NCI-H1436 treated with DMSO at 0.1 percent for 48 hours (cell line): ENCODE measurements at regions not wholly inside any gene's neighbourhood (a gene's known extent, or its start where the extent isn't known, plus 50 kb on each side); places are given as distances from the start of the nearest gene placed in this dataset.

ENCODE experiments used
- DNase-seq: peaks from one replicate; lab custom pipeline; 2025; lab: John Stamatoyannopoulos, UW

- DNase-seq: no peak
Observed at GRCh38 chr12:98402091-98402490, 113.3 kb upstream of the TMPO start.

DNA sequence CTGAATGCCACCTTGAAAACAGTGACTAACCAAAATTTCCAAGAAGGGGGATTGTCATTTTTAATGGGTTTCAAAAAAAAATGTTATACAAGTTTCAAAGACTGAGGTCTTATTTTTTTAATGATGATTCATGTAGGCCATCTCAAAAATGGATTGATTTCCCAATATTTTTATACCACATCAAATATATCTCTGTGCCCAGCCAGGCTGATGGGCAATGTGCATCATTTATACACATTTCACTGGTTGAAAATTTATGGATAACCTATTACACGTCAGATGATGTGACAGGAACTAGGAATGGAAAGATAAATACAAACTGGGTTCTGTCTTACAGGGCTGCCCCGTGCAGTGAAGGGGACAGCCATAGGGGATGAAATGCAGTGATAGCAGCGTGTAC is 112.7 kb upstream of the TMPO start:
- DNase-seq: no peak

DNA sequence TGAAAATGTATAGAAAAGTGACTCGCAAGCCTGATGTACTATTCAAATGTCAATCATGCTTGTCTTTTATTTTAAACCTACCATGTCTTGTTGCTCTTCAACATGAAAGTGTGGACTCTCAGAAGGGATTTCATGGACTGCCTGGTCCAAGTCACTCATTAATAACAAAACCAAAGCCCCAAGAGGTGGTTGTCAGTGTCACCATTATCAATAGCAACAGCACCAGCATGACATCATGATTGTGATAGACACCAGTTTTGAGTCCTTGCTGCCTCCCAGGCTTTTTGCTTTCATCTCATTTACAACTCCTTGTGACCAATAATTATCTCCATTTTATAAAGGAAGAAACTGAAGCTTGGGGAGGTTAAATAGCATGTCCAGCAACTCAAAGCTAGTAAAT is 112.0 kb upstream of the TMPO start:
- DNase-seq: no peak

GRCh38 chr12:98403936-98404335 is 111.5 kb upstream of the TMPO start:
- no peak for DNase-seq

DNA sequence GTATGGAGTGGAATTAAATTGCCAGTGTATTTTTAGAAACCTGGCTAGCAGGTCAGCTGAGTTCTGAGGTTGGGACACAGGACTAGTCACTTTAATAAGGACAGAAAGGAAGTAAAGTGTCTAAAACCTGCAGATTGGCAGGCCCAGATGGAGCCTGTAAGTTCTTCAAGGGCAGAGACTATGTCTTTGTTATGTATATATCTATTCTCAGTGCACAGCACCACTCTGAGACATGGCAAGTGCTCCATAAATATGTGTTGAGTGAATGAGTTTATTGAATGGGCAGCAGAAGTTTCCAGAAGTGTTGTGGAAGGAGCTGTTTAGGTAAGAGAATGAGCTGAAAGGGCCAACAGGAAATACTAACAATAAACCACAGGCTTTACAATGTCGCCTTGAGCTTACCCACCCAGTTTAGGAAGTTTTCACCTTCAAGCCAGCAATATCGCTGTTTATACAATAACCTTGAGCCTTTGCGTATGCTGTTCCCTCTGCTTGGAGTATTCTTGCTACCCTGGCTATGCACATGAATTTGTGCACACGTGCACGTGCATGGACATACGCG is 109.5 kb upstream of the TMPO start:
- no peak for DNase-seq

DNA sequence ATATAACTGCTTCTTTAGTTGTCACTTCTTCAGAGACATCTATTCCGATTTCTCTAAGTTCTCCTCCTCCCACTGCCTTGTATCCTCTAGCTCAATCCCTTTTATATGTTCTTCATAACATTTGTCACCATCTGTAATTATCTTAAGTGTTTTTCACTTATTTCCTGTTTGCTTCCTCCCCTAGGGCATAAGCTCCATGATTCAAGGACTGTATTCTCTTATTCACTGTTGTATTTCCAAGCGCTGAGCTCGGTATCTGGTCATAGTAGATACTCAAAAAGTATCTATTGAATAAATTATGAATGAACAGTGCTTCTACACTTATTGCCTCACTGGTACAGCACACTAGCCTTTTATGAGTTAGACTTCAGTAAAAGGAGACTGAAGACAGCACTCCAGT is 109.0 kb upstream of the TMPO start:
- no peak for DNase-seq

DNA sequence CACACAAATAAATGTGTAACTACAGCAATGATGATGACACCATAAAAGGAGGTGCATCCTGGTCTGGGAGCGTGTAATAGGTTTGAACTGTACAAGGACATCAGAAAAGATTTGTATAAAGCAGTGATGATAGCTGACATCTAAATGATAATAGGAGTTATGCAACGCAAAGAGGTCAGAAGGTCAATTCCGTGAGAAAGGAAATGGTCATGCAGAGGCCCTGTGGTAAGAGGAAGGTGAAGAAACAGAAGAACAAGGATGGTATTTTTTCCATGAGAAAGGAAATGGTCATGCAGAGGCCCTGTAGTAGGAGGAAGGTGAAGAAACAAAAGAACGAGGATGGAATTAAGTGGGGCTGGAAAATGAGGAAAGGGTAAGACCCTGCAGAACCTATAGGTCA is 106.7 kb upstream of the TMPO start:
- DNase-seq: no peak

GRCh38 chr12:98409548-98409947 is 105.8 kb upstream of the TMPO start:
- DNase-seq: no peak

GRCh38 chr12:98410356-98410755 is 105.0 kb upstream of the TMPO start:
- no peak for DNase-seq

GRCh38 chr12:98416845-98417244 is 98.5 kb upstream of the TMPO start:
- no peak for DNase-seq

DNA sequence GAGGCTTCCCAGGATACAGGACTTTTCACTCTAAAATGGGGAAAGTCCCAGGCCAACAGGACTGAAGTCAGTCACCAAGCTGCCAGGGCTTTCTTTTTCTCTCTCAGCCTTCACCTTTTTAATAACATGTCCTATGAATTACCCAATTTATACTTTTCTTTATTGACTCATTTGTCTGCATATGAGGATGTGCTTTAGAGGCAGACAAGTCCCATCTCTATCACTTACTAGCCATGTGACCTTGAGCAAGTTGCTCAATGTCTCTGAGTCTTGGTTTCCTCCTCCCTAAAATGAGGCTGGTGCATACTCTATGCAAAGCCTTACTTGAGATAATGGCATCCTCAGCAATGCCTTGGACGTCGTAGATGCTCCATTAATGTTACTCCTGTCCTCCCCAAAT is 98.1 kb upstream of the TMPO start:
- no peak for DNase-seq

DNA sequence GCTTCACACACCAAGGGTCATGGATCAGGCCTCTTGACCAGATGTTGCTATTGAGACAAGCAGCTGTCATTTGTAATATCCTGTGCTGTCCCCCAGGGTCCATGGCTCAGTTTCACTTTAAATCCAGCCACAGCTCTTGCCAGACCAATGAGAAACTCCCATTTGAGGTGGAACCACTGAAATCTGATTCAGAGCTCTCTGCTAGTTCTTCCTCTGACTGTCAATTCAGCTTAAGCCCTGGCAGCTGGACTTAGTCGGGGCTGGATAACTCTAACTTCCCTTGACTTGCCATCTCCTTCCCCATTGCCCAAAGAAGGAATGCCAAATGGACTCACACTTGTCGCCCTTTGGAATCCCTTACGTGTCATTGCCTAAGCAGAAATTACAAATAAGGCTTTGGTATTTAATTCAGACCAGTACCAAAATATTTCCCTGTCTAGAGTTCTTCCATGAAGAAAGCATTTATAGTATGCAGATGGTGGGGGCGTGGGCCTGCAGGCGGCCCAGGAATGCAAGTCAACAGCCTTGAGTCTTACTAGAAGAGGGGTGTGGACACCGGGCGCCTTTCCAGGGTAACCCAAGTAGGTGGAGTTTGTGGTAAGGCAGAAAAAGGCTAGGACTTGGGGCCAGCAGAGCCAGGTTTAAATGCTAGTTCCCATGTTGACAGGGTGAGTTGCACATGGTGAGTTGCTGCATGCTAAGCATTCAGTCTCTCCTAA is 96.9 kb upstream of the TMPO start:
- no peak for DNase-seq

DNA sequence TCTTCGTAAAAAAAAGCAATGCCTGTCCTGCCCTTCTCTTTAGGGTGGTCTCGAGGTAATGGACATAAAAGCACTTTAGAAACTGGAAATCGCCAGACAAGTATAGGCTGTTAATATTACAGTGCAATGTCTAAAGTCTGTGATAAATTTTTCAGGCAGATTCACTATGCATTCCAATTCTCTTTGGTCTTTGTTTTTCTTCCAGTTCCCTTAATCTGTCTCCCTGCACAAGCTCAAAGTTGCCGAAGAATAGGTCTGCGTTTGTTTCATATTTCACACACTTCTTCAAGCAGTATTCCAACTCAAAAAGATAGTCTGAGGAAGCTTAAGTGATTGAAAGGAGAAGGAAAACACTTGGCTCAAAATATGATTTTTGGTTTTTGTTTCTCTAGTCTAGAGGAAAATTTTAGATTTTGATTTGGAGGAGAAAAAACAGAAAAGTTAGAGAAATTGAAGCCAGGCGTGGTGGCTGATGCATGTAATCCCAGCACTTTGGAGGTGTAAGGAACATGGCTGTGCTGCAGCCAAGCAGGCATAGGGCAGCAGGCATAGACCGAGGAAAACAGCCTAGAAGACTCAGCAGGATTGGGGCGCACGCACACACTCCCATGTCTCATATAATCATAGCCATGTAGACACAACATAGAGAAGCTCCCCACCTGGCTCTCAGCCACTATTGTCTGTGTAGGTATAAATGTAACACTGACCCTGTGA is 96.2 kb upstream of the TMPO start:
- DNase-seq: no peak

DNA sequence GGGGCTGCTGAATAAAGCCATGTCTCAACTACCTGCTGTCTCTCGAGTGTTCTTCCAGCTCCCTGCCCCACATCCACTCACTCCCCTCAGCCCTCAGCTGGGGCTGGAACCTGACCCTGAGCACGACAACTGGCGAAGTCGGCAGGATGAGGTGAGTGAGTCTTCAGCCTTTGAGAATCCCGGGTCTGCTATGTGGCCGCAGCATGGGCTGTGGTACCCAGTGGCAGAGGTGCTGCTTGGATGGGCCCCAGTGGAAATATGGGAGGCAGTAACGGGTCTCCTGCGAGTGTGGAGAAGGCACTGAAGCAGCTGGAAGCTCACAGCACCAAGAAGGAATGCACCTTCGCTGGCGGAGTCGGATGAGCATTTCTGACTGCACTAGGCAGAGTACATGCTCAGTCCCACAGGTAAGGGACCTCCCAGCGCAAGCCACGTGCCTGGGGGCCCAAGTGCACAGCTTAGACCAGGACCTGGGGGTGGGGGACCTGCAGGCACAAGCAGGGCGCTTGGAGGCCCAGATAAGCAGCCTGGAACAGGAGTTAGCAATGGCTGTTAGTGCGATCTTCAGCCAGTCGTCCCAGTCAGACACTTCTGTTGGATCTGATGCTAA is 95.5 kb upstream of the TMPO start:
- DNase-seq: no peak

DNA sequence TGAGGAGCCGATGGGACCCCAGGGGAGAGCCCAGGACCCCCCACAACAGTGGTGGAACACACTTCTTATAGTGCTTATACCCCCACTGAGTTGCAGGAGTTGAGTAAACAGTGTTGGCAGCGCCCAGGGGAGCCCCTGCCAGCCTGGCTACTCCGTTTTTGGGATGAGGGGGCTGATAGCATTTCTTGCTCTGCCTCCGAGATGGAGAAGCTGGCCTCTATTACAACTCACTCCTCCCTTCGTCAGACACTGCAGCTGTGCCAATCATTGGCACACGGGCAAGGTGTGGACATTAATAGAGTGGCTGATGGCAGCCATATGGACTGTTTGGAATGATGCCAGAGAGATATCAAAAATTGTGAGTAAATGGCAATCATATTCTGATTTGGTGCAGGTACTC is 94.9 kb upstream of the TMPO start:
- no peak for DNase-seq

GRCh38 chr12:98421316-98421715 is 94.1 kb upstream of the TMPO start:
- no peak for DNase-seq

- no peak for DNase-seq
Observed at GRCh38 chr12:98422359-98422758, 93.0 kb upstream of the TMPO start.

GRCh38 chr12:98422812-98423211 is 92.6 kb upstream of the TMPO start:
- no peak for DNase-seq

- no peak for DNase-seq
Observed at GRCh38 chr12:98423963-98424362, 91.4 kb upstream of the TMPO start.

DNA sequence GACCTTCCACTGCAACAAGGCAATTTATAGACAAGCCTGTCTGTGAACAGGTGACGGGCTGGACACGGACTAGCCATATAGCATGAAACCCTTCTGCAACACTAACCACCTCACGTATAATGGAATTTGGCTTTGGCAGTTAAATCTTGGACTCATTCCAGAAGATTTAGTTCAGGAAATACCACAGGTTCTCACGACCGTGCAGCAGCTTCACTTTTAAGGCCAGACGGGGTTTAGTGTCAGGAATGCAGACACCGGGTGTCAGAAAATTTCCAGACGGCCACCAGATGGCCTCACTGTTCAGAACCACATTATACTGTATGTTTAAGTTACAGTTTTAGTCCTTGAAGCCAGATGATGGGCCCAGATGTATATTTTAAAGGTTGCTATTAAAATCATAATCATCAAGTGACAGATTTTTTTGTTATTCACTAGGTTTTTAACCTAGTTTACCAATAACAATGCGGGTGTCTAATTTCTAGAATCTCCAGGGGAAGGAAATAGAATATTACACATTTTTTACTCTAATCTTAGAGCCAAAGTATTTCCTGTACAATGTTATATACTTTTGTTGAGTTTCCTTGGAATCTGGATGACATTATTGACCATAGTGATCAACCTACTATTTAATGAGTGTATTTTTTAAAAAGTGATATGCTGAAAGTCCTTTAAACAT is 90.5 kb upstream of the TMPO start:
- peak; percentile 2 for DNase-seq

- DNase-seq: no peak
Observed at GRCh38 chr12:98425859-98426258, 89.5 kb upstream of the TMPO start.

- DNase-seq: no peak
Observed at GRCh38 chr12:98431089-98431488, 84.3 kb upstream of the TMPO start.

DNA sequence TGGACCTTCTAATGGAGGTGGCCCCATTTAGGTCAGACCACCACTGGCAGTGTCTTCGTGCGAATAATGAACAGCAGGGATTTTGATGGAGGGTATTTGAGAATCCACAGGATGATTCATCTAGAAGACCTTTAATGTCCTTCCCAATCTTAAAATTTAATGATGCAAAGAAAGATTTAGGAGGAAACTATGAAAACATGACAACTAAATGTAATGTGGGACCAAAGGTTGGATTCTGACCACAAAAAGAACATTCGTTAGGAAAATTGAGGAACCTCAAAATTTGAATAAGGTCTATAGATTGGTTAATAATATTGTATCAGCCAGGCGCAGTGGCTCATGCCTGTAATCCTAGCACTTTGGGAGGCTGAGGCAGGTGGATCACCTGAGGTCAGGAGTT is 78.2 kb upstream of the TMPO start:
- DNase-seq: no peak
